ENCODE measurements at regions not wholly inside any gene's neighbourhood (a gene's known extent, or its start where the extent isn't known, plus 50 kb on each side); places are given as distances from the start of the nearest gene placed in this dataset.
"Not testable (repeated sequence)": the region's sequence is repeated elsewhere in the genome, so short reads cannot be mapped to it uniquely, and the experiment has no call there.

- no peak overlapping the region for H3K4me3 ChIP-seq
- no peaks in the 10 kb centered on the region for H3K4me1 ChIP-seq
- H3K27me3 ChIP-seq (ENCODE audit: low read depth): no peaks in the 10 kb centered on the region
- H3K36me3 ChIP-seq: no peaks in the 10 kb centered on the region
- no peak for DNase-seq
- intact Hi-C loops (cut with micrococcal nuclease): no loop called here
- H3K27ac ChIP-seq (replicated peaks): no peak overlapping the region
- H3K9me3 ChIP-seq (replicated peaks): no peaks in the 10 kb centered on the region
- no peak for TF ChIP-seq CTCF (IDR thresholded peaks at IDR 0.05; ENCODE audit: borderline replicate concordance)
These were observed 1271.3 kb downstream of the EFNA5 start for GRCh38 chr5:106399391-106399790.

- no peaks in the 10 kb centered on the region for H3K9me3 ChIP-seq (replicated peaks)
- no peaks in the 10 kb centered on the region for H3K36me3 ChIP-seq
- no peak for TF ChIP-seq CTCF (IDR thresholded peaks at IDR 0.05; ENCODE audit: borderline replicate concordance)
- H3K27me3 ChIP-seq (ENCODE audit: low read depth): no peaks in the 10 kb centered on the region
- H3K27ac ChIP-seq (replicated peaks): no peak overlapping the region
- H3K4me3 ChIP-seq: no peak overlapping the region
- intact Hi-C loops (cut with micrococcal nuclease): no loop called here
- no peaks in the 10 kb centered on the region for H3K4me1 ChIP-seq
- no peak for DNase-seq
These were observed 1273.0 kb downstream of the EFNA5 start for GRCh38 chr5:106397700-106398099.

- Histone ChIP-seq H3K27me3 (ENCODE audit: low read depth) (no peaks in the 10 kb centered on the region), H3K27ac (replicated peaks) (no peak overlapping the region), H3K4me3 (no peak overlapping the region), H3K9me3 (replicated peaks) (no peaks in the 10 kb centered on the region), H3K36me3 (no peaks in the 10 kb centered on the region), H3K4me1 (no peaks in the 10 kb centered on the region)
- intact Hi-C loops (cut with micrococcal nuclease): no loop called here
- no peak for DNase-seq
- TF ChIP-seq CTCF (IDR thresholded peaks at IDR 0.05; ENCODE audit: borderline replicate concordance): no peak
These were observed 1277.5 kb downstream of the EFNA5 start for GRCh38 chr5:106393276-106393675.

GRCh38 chr5:106392766-106393165, 1278.0 kb downstream of the EFNA5 start:
- Histone ChIP-seq H3K4me1 (no peaks in the 10 kb centered on the region), H3K4me3 (no peak overlapping the region)
- intact Hi-C loops (cut with micrococcal nuclease): no loop called here

GRCh38 chr5:106387767-106388166, 1283.0 kb downstream of the EFNA5 start:
- H3K4me1 ChIP-seq; H3K4me3 ChIP-seq; H3K27me3 ChIP-seq (ENCODE audit: low read depth); H3K9me3 ChIP-seq (replicated peaks); H3K36me3 ChIP-seq; DNase-seq; H3K27ac ChIP-seq (replicated peaks); intact Hi-C loops (cut with micrococcal nuclease): not testable (repeated sequence)

More at GRCh38 chr5:106392766-106393165, 1278.0 kb downstream of the EFNA5 start:
- H3K27me3 ChIP-seq (ENCODE audit: low read depth): no peaks in the 10 kb centered on the region
- H3K36me3 ChIP-seq: no peaks in the 10 kb centered on the region
- no peak for DNase-seq
- no peak overlapping the region for H3K27ac ChIP-seq (replicated peaks)
- no peak for TF ChIP-seq CTCF (IDR thresholded peaks at IDR 0.05; ENCODE audit: borderline replicate concordance)
- H3K9me3 ChIP-seq (replicated peaks): no peaks in the 10 kb centered on the region

- H3K4me1 ChIP-seq: no peaks in the 10 kb centered on the region
- no peak overlapping the region for H3K4me3 ChIP-seq
- H3K27ac ChIP-seq (replicated peaks): no peak overlapping the region
- no peaks in the 10 kb centered on the region for H3K36me3 ChIP-seq
- intact Hi-C loops (cut with micrococcal nuclease): no loop called here
- TF ChIP-seq CTCF (IDR thresholded peaks at IDR 0.05; ENCODE audit: borderline replicate concordance): no peak
- no peak for DNase-seq
- no peaks in the 10 kb centered on the region for H3K9me3 ChIP-seq (replicated peaks)
- H3K27me3 ChIP-seq (ENCODE audit: low read depth): no peaks in the 10 kb centered on the region
These were observed 1284.5 kb downstream of the EFNA5 start for GRCh38 chr5:106386287-106386686.

Data from left ventricle myocardium inferior (tissue), 1 donor.